HepG2 (cell line): ENCODE measurements at regions not wholly inside any gene's neighbourhood (a gene's known extent, or its start where the extent isn't known, plus 50 kb on each side); places are given as distances from the start of the nearest gene placed in this dataset.

Experiments
- ATAC-seq: fragments of 200-7000 bp; cut with Tn5 transposase; 3 replicates; pipeline ENCODE4 v1.9.1; 2020; ENCODE audit warnings: mild to moderate bottlenecking, moderate library complexity
- BruUV-seq: library from RNA; stranded (reverse); fragments of 400-500 nt; replicated peaks from 2 replicates; lab custom pipeline; 2021; lab: Mats Ljungman, UMichigan
- CTCF ChIA-PET: fragments of 300-600 bp; formaldehyde crosslinking; extraction: SDS; loops from one replicate; lab custom pipeline; 2021; ENCODE audit warnings: low total read pairs, inconsistent platforms, low intra/inter-chr PET ratio; lab: Yijun Ruan, JAX
- POLR2A ChIA-PET: fragments of 350-600 bp; sonication (Branson Sonifier 250); formaldehyde crosslinking; loops from one replicate; lab custom pipeline; 2020; ENCODE audit warnings: antibody characterized with exemption, inconsistent platforms; lab: Yijun Ruan, JAX
- DNase-seq: peaks from one replicate; pipeline ENCODE4 v3.0.0-alpha.2; 2015; ENCODE audit warnings: low spot score
- FAIRE-seq: peaks from 3 replicates; lab custom pipeline; 2011; peaks lifted over from hg19 to GRCh38; lab: Jason Lieb, UNC
- H2AFZ ChIP-seq: one replicate; pipeline ENCODE4 v1.6.1; 2011; ENCODE audit warnings: low read length, inconsistent platforms
- H3K27ac ChIP-seq: fragments of 300-600 bp; 3 replicates; pipeline ENCODE4 v1.8.0; 2011; ENCODE audit warnings: mixed run types, mild to moderate bottlenecking, mixed read lengths, low read length, inconsistent platforms; ENCODE audit not compliant: insufficient read depth; ENCODE audit errors: extremely low read length
- H3K27me3 ChIP-seq, 2 experiments: fragments of 200-600 bp in 1 of 2; 2 replicates in 1 of 2; 3 replicates in 1 of 2; pipeline versions ENCODE4 v1.6.0 to v1.8.0; 2011; ENCODE audit warnings: low read length in 2 of 2, mild to moderate bottlenecking in 2 of 2, moderate library complexity in 2 of 2, inconsistent platforms in 1 of 2; ENCODE audit not compliant: insufficient read depth in 2 of 2, control insufficient read depth in 1 of 2
- H3K36me3 ChIP-seq, 2 experiments: fragments of 200-600 bp in 1 of 2; replicated peaks in 1 of 2; 2 replicates in 1 of 2; 3 replicates in 1 of 2; pipeline versions ENCODE4 v1.5.1 to v1.8.0; 2011; ENCODE audit warnings: low read length in 2 of 2, inconsistent platforms in 1 of 2; ENCODE audit not compliant: insufficient read depth in 2 of 2, control insufficient read depth in 1 of 2
- H3K4me1 ChIP-seq: 2 replicates; pipeline ENCODE4 v1.5.1; 2012; ENCODE audit warnings: low read length, inconsistent platforms; ENCODE audit not compliant: insufficient read depth
- H3K4me2 ChIP-seq: 2 replicates; pipeline ENCODE4 v1.6.0; 2011; ENCODE audit warnings: low read depth, low read length, inconsistent platforms
- H3K4me3 ChIP-seq, 3 experiments: fragments of 200-600 bp in 1 of 3; sonication (generic), shearing (Covaris generic) in 1 of 3; replicated peaks in 1 of 3; 2 replicates each; pipeline ENCODE4 v1.5.1; 2011 to 2016; ENCODE audit warnings: low read length in 3 of 3, inconsistent platforms in 2 of 3, low read depth in 2 of 3, mild to moderate bottlenecking in 2 of 3, control low read depth in 1 of 3, mixed read lengths in 1 of 3; ENCODE audit not compliant: insufficient read depth in 1 of 3
- H3K79me2 ChIP-seq: one replicate; pipeline ENCODE4 v1.6.1; 2011; ENCODE audit warnings: low read length, inconsistent platforms; ENCODE audit not compliant: insufficient read depth
- H3K9ac ChIP-seq: 2 replicates; pipeline ENCODE4 v1.6.0; 2011; ENCODE audit warnings: mild to moderate bottlenecking, low read depth, low read length, inconsistent platforms; ENCODE audit not compliant: insufficient read depth
- H3K9me3 ChIP-seq: 2 replicates; pipeline ENCODE4 v1.5.1; 2012; ENCODE audit warnings: mild to moderate bottlenecking, low read length
- H4K20me1 ChIP-seq: 2 replicates; pipeline ENCODE4 v1.6.0; 2011; ENCODE audit warnings: inconsistent platforms, mild to moderate bottlenecking, low read length, moderate library complexity; ENCODE audit not compliant: insufficient read depth
- HNRNPH1 ChIP-seq: fragments of 200-400 bp; formaldehyde crosslinking; optimal IDR thresholded peaks from 2 replicates; pipeline ENCODE3; 2017; ENCODE audit warnings: mild to moderate bottlenecking, low read depth, low read length
- ISL2 ChIP-seq: sonication (generic); formaldehyde crosslinking; IDR thresholded peaks from 2 replicates; pipeline ENCODE4 v1.5.0; 2020; ENCODE audit warnings: missing genetic modification reagents
- KAT2B ChIP-seq: fragments of 150-350 bp; IDR thresholded peaks from 2 replicates; pipeline ENCODE4 v1.6.1; 2014; ENCODE audit warnings: low read depth, low read length, borderline replicate concordance
- KDM5A ChIP-seq: fragments of 200-600 bp; sonication (generic); IDR thresholded peaks from 2 replicates; pipeline ENCODE4 v1.7.0; 2018; ENCODE audit warnings: antibody characterized with exemption, mild to moderate bottlenecking, low read length, borderline replicate concordance
- KLF6 ChIP-seq: IDR thresholded peaks from 2 replicates; pipeline ENCODE4 v1.8.0; 2016; ENCODE audit warnings: missing biosample characterization, missing genetic modification reagents
- MBD4 ChIP-seq: IDR thresholded peaks from 2 replicates; pipeline ENCODE4 v1.6.1; 2012; ENCODE audit warnings: low read length, inconsistent platforms, borderline replicate concordance
- RFX3 ChIP-seq: IDR thresholded peaks from 2 replicates; pipeline ENCODE4 v1.6.1; 2016; ENCODE audit warnings: missing biosample characterization, missing genetic modification reagents
- RFXAP ChIP-seq: sonication (generic); formaldehyde crosslinking; IDR thresholded peaks from 2 replicates; pipeline ENCODE4 v1.4.0; 2020; ENCODE audit warnings: missing genetic modification reagents, borderline replicate concordance
- SIX1 ChIP-seq: sonication (generic); formaldehyde crosslinking; IDR thresholded peaks from 2 replicates; pipeline ENCODE4 v1.4.0; 2020; ENCODE audit warnings: missing genetic modification reagents, borderline replicate concordance
- ZNF20 ChIP-seq: sonication (generic); formaldehyde crosslinking; IDR thresholded peaks from 2 replicates; pipeline ENCODE4 v1.4.0; 2020; ENCODE audit warnings: mild to moderate bottlenecking, moderate library complexity, missing genetic modification reagents
- ZNF33B ChIP-seq: sonication (generic); formaldehyde crosslinking; IDR thresholded peaks from 2 replicates; pipeline ENCODE4 v1.5.1; 2020; ENCODE audit warnings: mild to moderate bottlenecking, missing genetic modification reagents
- ZNF546 ChIP-seq: sonication (generic); formaldehyde crosslinking; conservative IDR thresholded peaks from 2 replicates; pipeline ENCODE4 v1.8.1; 2023; ENCODE audit warnings: mild to moderate bottlenecking, missing genetic modification reagents
- ZNF629 ChIP-seq: sonication (generic); formaldehyde crosslinking; conservative IDR thresholded peaks from 2 replicates; pipeline ENCODE4 v1.5.0; 2020; ENCODE audit warnings: missing genetic modification reagents
- WGBS: methylation state at CpG from one replicate; pipeline ENCODE4 v1.1.6; 2017; ENCODE audit warnings: low lambda C conversion rate; 5-methylcytosine and 5-hydroxymethylcytosine counted together
- in situ Hi-C: cut with HindIII; loops from 2 replicates; pipeline ENCODE4 v1.10.0; 2017; ENCODE audit warnings: low pct_unique_long_range_greater_than_20kb; ENCODE audit not compliant: extremely low pct_ligation_motif_present
- intact Hi-C: fragments of 100-400 bp; cut with micrococcal nuclease; formaldehyde crosslinking; loops from one replicate; pipeline ENCODE4 v1.10.0; 2022; ENCODE audit not compliant: unreplicated experiment
- TF ChIP-seq, protein P1 (sequence below): sonication (generic); formaldehyde crosslinking; IDR thresholded peaks from 2 replicates; pipeline ENCODE4 v1.4.0; 2020; ENCODE audit warnings: missing genetic modification reagents
- TF ChIP-seq, protein P2 (sequence below): sonication (generic); formaldehyde crosslinking; IDR thresholded peaks from 2 replicates; pipeline ENCODE4 v1.5.1; 2020; ENCODE audit warnings: mild to moderate bottlenecking, missing genetic modification reagents, moderate library complexity
- TF ChIP-seq, protein P3 (sequence below): sonication (generic); formaldehyde crosslinking; IDR thresholded peaks from 2 replicates; pipeline ENCODE4 v1.5.0; 2020; ENCODE audit warnings: missing genetic modification reagents
- TF ChIP-seq, protein P4 (sequence below): sonication (generic); formaldehyde crosslinking; IDR thresholded peaks from 2 replicates; pipeline ENCODE4 v1.4.0; 2020; ENCODE audit warnings: missing genetic modification reagents, borderline replicate concordance

DNA sequence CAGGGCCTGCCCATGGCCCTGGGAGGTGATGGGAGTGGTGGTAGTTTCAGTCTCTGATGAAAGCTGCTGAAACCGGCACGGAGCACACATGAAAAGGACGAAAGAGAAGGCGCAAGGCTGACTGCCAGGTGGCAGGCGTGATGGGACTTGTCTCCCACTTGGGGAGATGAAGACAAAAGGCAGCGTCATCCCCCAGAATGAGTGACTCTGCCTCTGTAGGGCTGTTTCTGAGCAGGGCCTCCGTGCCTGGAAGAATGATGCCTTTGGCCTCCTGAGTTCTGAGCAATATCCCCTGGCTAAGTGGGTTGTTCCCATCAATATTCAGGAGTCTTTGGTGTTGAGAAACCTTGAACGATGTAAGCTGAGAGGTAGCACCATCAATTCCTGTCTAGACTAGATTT lies 237.8 kb downstream of the OPA1 start:
- Histone ChIP-seq H3K9me3 (no peaks in the 10 kb centered on the region), H3K27me3 (peaks cover 3 to 13% of the 10 kb centered on the region in 2 experiments; a peak in 3 of 5 replicates), H3K79me2 (no peaks in the 10 kb centered on the region), H3K27ac (no peak overlapping the region), H4K20me1 (no peaks in the 10 kb centered on the region), H3K4me3 (no peak overlapping the region), H3K4me2 (no peak overlapping the region), H3K36me3 (no peaks in the 10 kb centered on the region), H2AFZ (no peak overlapping the region), H3K4me1 (no peaks in the 10 kb centered on the region), H3K9ac (no peak overlapping the region)
- TF ChIP-seq, protein P1, sequence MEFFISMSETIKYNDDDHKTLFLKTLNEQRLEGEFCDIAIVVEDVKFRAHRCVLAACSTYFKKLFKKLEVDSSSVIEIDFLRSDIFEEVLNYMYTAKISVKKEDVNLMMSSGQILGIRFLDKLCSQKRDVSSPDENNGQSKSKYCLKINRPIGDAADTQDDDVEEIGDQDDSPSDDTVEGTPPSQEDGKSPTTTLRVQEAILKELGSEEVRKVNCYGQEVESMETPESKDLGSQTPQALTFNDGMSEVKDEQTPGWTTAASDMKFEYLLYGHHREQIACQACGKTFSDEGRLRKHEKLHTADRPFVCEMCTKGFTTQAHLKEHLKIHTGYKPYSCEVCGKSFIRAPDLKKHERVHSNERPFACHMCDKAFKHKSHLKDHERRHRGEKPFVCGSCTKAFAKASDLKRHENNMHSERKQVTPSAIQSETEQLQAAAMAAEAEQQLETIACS: no peak
- TF ChIP-seq MBD4: no peak
- TF ChIP-seq HNRNPH1: no peak
- TF ChIP-seq KLF6 (CRISPR knock-in tag): no peak
- no peak for TF ChIP-seq RFXAP (CRISPR knock-in tag)
- no peak for TF ChIP-seq RFX3
- TF ChIP-seq KDM5A: no peak
- TF ChIP-seq, protein P2, sequence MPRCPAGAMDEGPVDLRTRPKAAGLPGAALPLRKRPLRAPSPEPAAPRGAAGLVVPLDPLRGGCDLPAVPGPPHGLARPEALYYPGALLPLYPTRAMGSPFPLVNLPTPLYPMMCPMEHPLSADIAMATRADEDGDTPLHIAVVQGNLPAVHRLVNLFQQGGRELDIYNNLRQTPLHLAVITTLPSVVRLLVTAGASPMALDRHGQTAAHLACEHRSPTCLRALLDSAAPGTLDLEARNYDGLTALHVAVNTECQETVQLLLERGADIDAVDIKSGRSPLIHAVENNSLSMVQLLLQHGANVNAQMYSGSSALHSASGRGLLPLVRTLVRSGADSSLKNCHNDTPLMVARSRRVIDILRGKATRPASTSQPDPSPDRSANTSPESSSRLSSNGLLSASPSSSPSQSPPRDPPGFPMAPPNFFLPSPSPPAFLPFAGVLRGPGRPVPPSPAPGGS (CRISPR knock-in tag): no peak
- no peak for TF ChIP-seq KAT2B
- TF ChIP-seq, protein P3, sequence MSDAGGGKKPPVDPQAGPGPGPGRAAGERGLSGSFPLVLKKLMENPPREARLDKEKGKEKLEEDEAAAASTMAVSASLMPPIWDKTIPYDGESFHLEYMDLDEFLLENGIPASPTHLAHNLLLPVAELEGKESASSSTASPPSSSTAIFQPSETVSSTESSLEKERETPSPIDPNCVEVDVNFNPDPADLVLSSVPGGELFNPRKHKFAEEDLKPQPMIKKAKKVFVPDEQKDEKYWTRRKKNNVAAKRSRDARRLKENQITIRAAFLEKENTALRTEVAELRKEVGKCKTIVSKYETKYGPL (CRISPR knock-in tag): no peak
- TF ChIP-seq ZNF629 (CRISPR knock-in tag): no peak
- no peak for TF ChIP-seq ZNF33B
- no peak for TF ChIP-seq ISL2
- no peak for TF ChIP-seq SIX1
- TF ChIP-seq ZNF546 (CRISPR knock-in tag): no peak
- no peak for TF ChIP-seq ZNF20
- TF ChIP-seq, protein P4, sequence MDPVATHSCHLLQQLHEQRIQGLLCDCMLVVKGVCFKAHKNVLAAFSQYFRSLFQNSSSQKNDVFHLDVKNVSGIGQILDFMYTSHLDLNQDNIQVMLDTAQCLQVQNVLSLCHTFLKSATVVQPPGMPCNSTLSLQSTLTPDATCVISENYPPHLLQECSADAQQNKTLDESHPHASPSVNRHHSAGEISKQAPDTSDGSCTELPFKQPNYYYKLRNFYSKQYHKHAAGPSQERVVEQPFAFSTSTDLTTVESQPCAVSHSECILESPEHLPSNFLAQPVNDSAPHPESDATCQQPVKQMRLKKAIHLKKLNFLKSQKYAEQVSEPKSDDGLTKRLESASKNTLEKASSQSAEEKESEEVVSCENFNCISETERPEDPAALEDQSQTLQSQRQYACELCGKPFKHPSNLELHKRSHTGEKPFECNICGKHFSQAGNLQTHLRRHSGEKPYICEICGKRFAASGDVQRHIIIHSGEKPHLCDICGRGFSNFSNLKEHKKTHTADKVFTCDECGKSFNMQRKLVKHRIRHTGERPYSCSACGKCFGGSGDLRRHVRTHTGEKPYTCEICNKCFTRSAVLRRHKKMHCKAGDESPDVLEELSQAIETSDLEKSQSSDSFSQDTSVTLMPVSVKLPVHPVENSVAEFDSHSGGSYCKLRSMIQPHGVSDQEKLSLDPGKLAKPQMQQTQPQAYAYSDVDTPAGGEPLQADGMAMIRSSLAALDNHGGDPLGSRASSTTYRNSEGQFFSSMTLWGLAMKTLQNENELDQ (CRISPR knock-in tag): no peak
- ATAC-seq (no peak), DNase-seq (no peak), FAIRE-seq (no peak)
- intact Hi-C loops: no loop called here
- POLR2A ChIA-PET: no interaction called here
- CTCF ChIA-PET: no interaction called here
- WGBS: 70% methylated on average over 8 of the region's 8 CpGs
- in situ Hi-C loops: no loop called here
- BruUV-seq: no TSS peak
